Esophagus squamous epithelium (tissue), 4 donors: ENCODE measurements at regions not wholly inside any gene's neighbourhood (a gene's known extent, or its start where the extent isn't known, plus 50 kb on each side); places are given as distances from the start of the nearest gene placed in this dataset.

Source experiments
- POLR2A ChIP-seq, 4 donors: fragments of 450-650 bp; IDR thresholded peaks; one replicate each; pipeline ENCODE4 v1.6.1; 2017; ENCODE audit warnings: antibody characterized with exemption in 4 of 4, mild to moderate bottlenecking in 4 of 4, moderate library complexity in 3 of 4
- TF ChIP-seq, protein P1 (sequence below), 6 experiments: fragments of 450-650 bp in 4 of 6; fragments of 200-600 bp in 2 of 6; sonication (generic) in 2 of 6; IDR thresholded peaks; one replicate each; pipeline ENCODE4 v1.5.1; 2016 to 2019; ENCODE audit warnings: antibody characterized with exemption in 6 of 6, mild to moderate bottlenecking in 4 of 6, moderate library complexity in 4 of 6

DNA sequence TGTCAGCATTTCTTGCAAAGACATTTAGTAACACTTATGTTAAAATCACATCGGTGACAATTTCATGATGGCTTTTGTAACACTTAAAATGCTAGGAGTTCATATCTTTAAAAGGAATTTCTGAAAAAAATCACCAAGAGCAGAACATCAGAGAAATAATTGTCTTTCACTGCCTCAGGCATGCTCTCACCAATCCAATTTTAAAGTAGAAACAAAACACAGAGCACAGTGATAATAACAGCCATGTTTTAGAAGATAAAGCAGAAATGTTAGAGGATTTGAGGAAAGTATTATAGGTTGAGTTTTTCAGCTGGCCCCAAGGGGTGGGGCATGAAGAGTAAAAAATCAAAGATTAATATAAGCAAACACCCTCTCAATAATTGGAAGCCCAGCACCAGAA lies 1037.6 kb downstream of the DSC3 start:
- TF ChIP-seq, protein P1, sequence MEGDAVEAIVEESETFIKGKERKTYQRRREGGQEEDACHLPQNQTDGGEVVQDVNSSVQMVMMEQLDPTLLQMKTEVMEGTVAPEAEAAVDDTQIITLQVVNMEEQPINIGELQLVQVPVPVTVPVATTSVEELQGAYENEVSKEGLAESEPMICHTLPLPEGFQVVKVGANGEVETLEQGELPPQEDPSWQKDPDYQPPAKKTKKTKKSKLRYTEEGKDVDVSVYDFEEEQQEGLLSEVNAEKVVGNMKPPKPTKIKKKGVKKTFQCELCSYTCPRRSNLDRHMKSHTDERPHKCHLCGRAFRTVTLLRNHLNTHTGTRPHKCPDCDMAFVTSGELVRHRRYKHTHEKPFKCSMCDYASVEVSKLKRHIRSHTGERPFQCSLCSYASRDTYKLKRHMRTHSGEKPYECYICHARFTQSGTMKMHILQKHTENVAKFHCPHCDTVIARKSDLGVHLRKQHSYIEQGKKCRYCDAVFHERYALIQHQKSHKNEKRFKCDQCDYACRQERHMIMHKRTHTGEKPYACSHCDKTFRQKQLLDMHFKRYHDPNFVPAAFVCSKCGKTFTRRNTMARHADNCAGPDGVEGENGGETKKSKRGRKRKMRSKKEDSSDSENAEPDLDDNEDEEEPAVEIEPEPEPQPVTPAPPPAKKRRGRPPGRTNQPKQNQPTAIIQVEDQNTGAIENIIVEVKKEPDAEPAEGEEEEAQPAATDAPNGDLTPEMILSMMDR (IDR thresholded peaks at IDR 0.05) = no peak
- TF ChIP-seq POLR2A (IDR thresholded peaks at IDR 0.05) = no peak
